DND-41 (cell line): ENCODE measurements at regions not wholly inside any gene's neighbourhood (a gene's known extent, or its start where the extent isn't known, plus 50 kb on each side); places are given as distances from the start of the nearest gene placed in this dataset.

Source experiments
- CTCF ChIP-seq: IDR thresholded peaks from 2 replicates; pipeline ENCODE4 v1.5.1; 2012; ENCODE audit warnings: borderline replicate concordance, low read length, moderate library complexity, mild to moderate bottlenecking; ENCODE audit not compliant: poor library complexity, severe bottlenecking; ENCODE audit errors: extremely low read depth
- EZH2 ChIP-seq: IDR thresholded peaks from 3 replicates; pipeline ENCODE4 v1.6.1; 2012; ENCODE audit warnings: borderline replicate concordance, low read depth, mild to moderate bottlenecking, moderate library complexity, low read length, inconsistent platforms; ENCODE audit not compliant: severe bottlenecking

GRCh38 chr12:60333461-60333860 lies 737.6 kb downstream of the SLC16A7 start:
- TF ChIP-seq CTCF (no peak), EZH2 (no peak)
